ENCODE measurements at regions not wholly inside any gene's neighbourhood (a gene's known extent, or its start where the extent isn't known, plus 50 kb on each side); places are given as distances from the start of the nearest gene placed in this dataset.
"Not testable (repeated sequence)": the region's sequence is repeated elsewhere in the genome, so short reads cannot be mapped to it uniquely, and the experiment has no call there.

DNA sequence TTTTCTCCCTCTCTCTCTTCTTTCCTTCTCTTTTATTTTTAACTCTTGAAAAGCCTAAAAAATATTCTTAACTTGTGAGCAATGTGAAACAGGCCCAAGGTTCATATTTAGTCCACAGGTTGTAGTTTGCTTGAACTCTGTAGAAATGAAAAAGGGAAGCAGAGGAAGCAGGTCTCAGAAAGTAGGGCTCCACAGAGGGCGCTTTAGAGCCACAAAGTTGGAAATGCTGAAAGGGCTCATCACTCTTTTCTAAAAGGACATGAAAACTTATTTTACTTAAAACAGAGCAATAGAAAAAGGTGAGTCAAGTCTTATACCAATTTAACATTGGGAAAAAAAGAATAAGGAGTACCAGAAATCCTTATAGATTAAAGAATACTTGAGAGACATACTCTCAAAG is 247.0 kb downstream of the USP25 start:
- Mint-ChIP-seq H3K9me3 (no peaks in the 10 kb centered on the region), H3K4me1 (ENCODE audit: low read depth) (peaks cover 6% of the 10 kb centered on the region; the same call in 1 of the 2 replicates), H3K36me3 (ENCODE audit: low read depth) (no peaks in the 10 kb centered on the region), H3K27me3 (ENCODE audit: insufficient read depth) (peaks cover 3% of the 10 kb centered on the region; the same call in 1 of the 2 replicates), H3K27ac (no peak overlapping the region), H3K4me3 (no peak overlapping the region)
- no peak for DNase-seq
- TF ChIP-seq, protein P1, sequence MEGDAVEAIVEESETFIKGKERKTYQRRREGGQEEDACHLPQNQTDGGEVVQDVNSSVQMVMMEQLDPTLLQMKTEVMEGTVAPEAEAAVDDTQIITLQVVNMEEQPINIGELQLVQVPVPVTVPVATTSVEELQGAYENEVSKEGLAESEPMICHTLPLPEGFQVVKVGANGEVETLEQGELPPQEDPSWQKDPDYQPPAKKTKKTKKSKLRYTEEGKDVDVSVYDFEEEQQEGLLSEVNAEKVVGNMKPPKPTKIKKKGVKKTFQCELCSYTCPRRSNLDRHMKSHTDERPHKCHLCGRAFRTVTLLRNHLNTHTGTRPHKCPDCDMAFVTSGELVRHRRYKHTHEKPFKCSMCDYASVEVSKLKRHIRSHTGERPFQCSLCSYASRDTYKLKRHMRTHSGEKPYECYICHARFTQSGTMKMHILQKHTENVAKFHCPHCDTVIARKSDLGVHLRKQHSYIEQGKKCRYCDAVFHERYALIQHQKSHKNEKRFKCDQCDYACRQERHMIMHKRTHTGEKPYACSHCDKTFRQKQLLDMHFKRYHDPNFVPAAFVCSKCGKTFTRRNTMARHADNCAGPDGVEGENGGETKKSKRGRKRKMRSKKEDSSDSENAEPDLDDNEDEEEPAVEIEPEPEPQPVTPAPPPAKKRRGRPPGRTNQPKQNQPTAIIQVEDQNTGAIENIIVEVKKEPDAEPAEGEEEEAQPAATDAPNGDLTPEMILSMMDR (IDR thresholded peaks at IDR 0.05): peak; percentile 52; the same call in 1 of the 2 replicates

DNA sequence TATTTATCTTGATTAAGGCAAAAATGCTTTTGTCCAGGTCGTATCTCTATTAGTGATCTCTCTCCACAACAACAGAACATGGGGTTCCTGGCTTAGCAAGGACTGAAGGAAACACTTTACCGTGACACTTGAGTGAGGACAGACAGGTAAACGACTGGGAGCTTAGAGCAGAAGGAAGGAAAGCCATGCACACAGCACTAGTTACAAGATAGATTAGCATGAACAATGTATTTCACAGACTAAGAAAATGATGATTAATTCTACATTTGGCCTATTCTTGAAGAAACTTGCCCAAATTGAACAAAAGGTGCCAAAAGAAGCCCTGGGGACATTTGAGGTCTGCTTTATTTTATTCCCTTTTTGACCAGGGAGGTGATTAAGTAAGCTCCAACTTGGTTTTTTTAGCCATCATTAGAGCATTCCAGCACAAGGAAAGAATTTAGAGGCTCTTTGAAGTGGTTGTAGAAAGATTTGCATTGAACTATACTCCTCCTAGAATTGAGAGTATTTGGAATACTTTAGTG is 248.5 kb downstream of the USP25 start:
- peaks cover 3% of the 10 kb centered on the region; the same call in 1 of the 2 replicates for H3K27me3 Mint-ChIP-seq (ENCODE audit: insufficient read depth)
- no peaks in the 10 kb centered on the region for H3K9me3 Mint-ChIP-seq
- H3K27ac Mint-ChIP-seq: no peak overlapping the region
- peaks cover 6% of the 10 kb centered on the region; the same call in 1 of the 2 replicates for H3K4me1 Mint-ChIP-seq (ENCODE audit: low read depth)
- no peak overlapping the region for H3K4me3 Mint-ChIP-seq
- DNase-seq: peak; percentile 11
- TF ChIP-seq, protein P1 (IDR thresholded peaks at IDR 0.05): no peak
- no peaks in the 10 kb centered on the region for H3K36me3 Mint-ChIP-seq (ENCODE audit: low read depth)

GRCh38 chr21:15979493-15979892 is 249.7 kb downstream of the USP25 start:
- not testable (repeated sequence) for H3K9me3 Mint-ChIP-seq; H3K4me3 Mint-ChIP-seq; DNase-seq; H3K27ac Mint-ChIP-seq; H3K27me3 Mint-ChIP-seq (ENCODE audit: insufficient read depth); H3K4me1 Mint-ChIP-seq (ENCODE audit: low read depth); H3K36me3 Mint-ChIP-seq (ENCODE audit: low read depth)

- TF ChIP-seq, protein P1 (IDR thresholded peaks at IDR 0.05): no peak
- peaks cover 7% of the 10 kb centered on the region; the same call in 1 of the 2 replicates for H3K27me3 Mint-ChIP-seq (ENCODE audit: insufficient read depth)
- H3K9me3 Mint-ChIP-seq: no peaks in the 10 kb centered on the region
- H3K4me1 Mint-ChIP-seq (ENCODE audit: low read depth): no peaks in the 10 kb centered on the region
- no peak for DNase-seq
- no peak overlapping the region for H3K27ac Mint-ChIP-seq
- H3K4me3 Mint-ChIP-seq: no peak overlapping the region
- no peaks in the 10 kb centered on the region for H3K36me3 Mint-ChIP-seq (ENCODE audit: low read depth)
These were observed 256.5 kb downstream of the USP25 start for GRCh38 chr21:15986277-15986676.

GRCh38 chr21:15992171-15992570 is 262.4 kb downstream of the USP25 start:
- Mint-ChIP-seq H3K9me3 (no peaks in the 10 kb centered on the region), H3K4me3 (no peak overlapping the region), H3K27ac (peak overlapping the region; percentile 2; the same call in 1 of the 2 replicates), H3K4me1 (ENCODE audit: low read depth) (peaks cover 23% of the 10 kb centered on the region), H3K36me3 (ENCODE audit: low read depth) (no peaks in the 10 kb centered on the region), H3K27me3 (ENCODE audit: insufficient read depth) (no peaks in the 10 kb centered on the region; the same call in 1 of the 2 replicates)
- peak; percentile 21 for DNase-seq
- TF ChIP-seq, protein P1 (IDR thresholded peaks at IDR 0.05): no peak

DNA sequence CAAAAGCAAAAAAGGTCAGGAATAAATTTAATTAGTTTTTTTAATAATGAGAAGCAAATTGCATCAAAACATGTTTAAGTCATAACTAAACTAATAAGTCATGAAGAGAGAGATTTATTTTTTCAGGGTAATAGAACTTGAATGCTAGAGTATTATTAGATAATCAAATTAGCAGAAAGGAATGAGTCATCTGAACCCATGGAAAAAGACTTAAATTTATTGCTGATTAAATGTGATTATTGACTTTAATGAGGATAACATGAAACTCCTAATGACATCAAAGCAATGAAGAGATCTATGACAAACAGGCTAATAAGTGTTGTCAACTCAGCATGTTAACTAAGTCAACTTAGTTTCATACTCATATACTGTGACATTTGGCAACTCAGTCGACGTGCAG is 264.2 kb downstream of the USP25 start:
- no peak overlapping the region for H3K27ac Mint-ChIP-seq
- no peak overlapping the region for H3K4me3 Mint-ChIP-seq
- no peaks in the 10 kb centered on the region for H3K36me3 Mint-ChIP-seq (ENCODE audit: low read depth)
- TF ChIP-seq, protein P1 (IDR thresholded peaks at IDR 0.05): no peak
- no peak for DNase-seq
- H3K4me1 Mint-ChIP-seq (ENCODE audit: low read depth): peaks cover 23% of the 10 kb centered on the region
- H3K27me3 Mint-ChIP-seq (ENCODE audit: insufficient read depth): no peaks in the 10 kb centered on the region; the same call in 1 of the 2 replicates
- H3K9me3 Mint-ChIP-seq: no peaks in the 10 kb centered on the region

Measured in HFFc6 (cell line).